GM12878 (cell line): ENCODE measurements at regions not wholly inside any gene's neighbourhood (a gene's known extent, or its start where the extent isn't known, plus 50 kb on each side); places are given as distances from the start of the nearest gene placed in this dataset.

Experiments
- ATAC-seq: fragments of 200-7000 bp; cut with Tn5 transposase; 3 replicates; pipeline ENCODE4 v1.9.1; 2020; ENCODE audit warnings: mild to moderate bottlenecking, moderate library complexity
- BruUV-seq: library from RNA; stranded (reverse); fragments of 400-500 nt; replicated peaks from 2 replicates; lab custom pipeline; 2021; lab: Mats Ljungman, UMichigan
- CTCF ChIA-PET: fragments of 300-600 bp; sonication (Branson Sonifier 250); formaldehyde crosslinking; extraction: SDS; loops from one replicate; lab custom pipeline; 2021; ENCODE audit warnings: inconsistent platforms; lab: Yijun Ruan, JAX
- POLR2A ChIA-PET: fragments of 350-600 bp; formaldehyde crosslinking; extraction: SDS; loops from one replicate; lab custom pipeline; 2021; ENCODE audit warnings: inconsistent platforms; lab: Charles Lee
- RAD21 ChIA-PET: fragments of 300-600 bp; sonication (Branson Sonifier 250); formaldehyde crosslinking; loops from one replicate; lab custom pipeline; 2023; ENCODE audit warnings: antibody characterized with exemption; ENCODE audit not compliant: unreplicated experiment; lab: Charles Lee
- SMC1A ChIA-PET: fragments of 300-600 bp; sonication (Branson Sonifier 250); formaldehyde crosslinking; loops from one replicate; lab custom pipeline; 2023; ENCODE audit not compliant: unreplicated experiment, uncharacterized antibody; lab: Charles Lee
- DNase-seq: peaks from one replicate; pipeline ENCODE4 v3.0.0-alpha.2; 2011; ENCODE audit warnings: low read depth, low spot score
- FAIRE-seq: peaks from 3 replicates; lab custom pipeline; 2011; peaks lifted over from hg19 to GRCh38; lab: Jason Lieb, UNC
- H2AFZ ChIP-seq: 2 replicates; pipeline ENCODE4 v1.6.0; 2011; ENCODE audit warnings: low read depth, low read length, control low read depth; ENCODE audit not compliant: control insufficient read depth
- H3K27ac ChIP-seq: 2 replicates; pipeline ENCODE4 v1.5.1; 2011; ENCODE audit warnings: control low read depth; ENCODE audit not compliant: control insufficient read depth, insufficient read depth
- H3K27me3 ChIP-seq, 2 experiments: replicated peaks in 1 of 2; 2 replicates each; pipeline versions ENCODE4 v1.6.0 to v1.6.1; 2011; ENCODE audit warnings: low read length in 1 of 2; ENCODE audit not compliant: control insufficient read depth in 2 of 2, insufficient read depth in 2 of 2
- H3K36me3 ChIP-seq, 2 experiments: 2 replicates each; pipeline ENCODE4 v1.5.1; 2011; ENCODE audit warnings: low read length in 1 of 2; ENCODE audit not compliant: control insufficient read depth in 2 of 2, insufficient read depth in 2 of 2
- H3K4me1 ChIP-seq: 2 replicates; pipeline ENCODE4 v1.6.1; 2011; ENCODE audit warnings: mild to moderate bottlenecking, low read length, moderate library complexity, mixed read lengths; ENCODE audit not compliant: control insufficient read depth, insufficient read depth
- H3K4me2 ChIP-seq: 2 replicates; pipeline ENCODE4 v1.6.0; 2011; ENCODE audit warnings: control low read depth; ENCODE audit not compliant: control insufficient read depth, insufficient read depth
- H3K4me3 ChIP-seq: fragments of 200-600 bp; sonication (generic); 2 replicates; pipeline ENCODE4 v1.5.1; 2016
- H3K79me2 ChIP-seq: 2 replicates; pipeline ENCODE4 v1.6.0; 2011; ENCODE audit warnings: low read length; ENCODE audit not compliant: control insufficient read depth, insufficient read depth
- H3K9ac ChIP-seq: 2 replicates; pipeline ENCODE4 v1.8.0; 2011; ENCODE audit warnings: low read length, control low read depth, mixed read lengths; ENCODE audit not compliant: control insufficient read depth, insufficient read depth
- H3K9me3 ChIP-seq: replicated peaks from 3 replicates; pipeline ENCODE4 v1.5.1; 2011; ENCODE audit warnings: mild to moderate bottlenecking, low read length; ENCODE audit not compliant: control insufficient read depth, insufficient read depth
- H4K20me1 ChIP-seq: 2 replicates; pipeline ENCODE4 v1.6.0; 2011; ENCODE audit not compliant: control insufficient read depth, insufficient read depth
- CHD4 ChIP-seq: fragments of 200-600 bp; sonication (generic); IDR thresholded peaks from 2 replicates; pipeline ENCODE4 v1.6.1; 2016; ENCODE audit warnings: mild to moderate bottlenecking
- CREM ChIP-seq: IDR thresholded peaks from 2 replicates; pipeline ENCODE4 v1.6.1; 2014; ENCODE audit warnings: antibody characterized with exemption, low read depth
- NFXL1 ChIP-seq: fragments of 450-650 bp; IDR thresholded peaks from 2 replicates; pipeline ENCODE4 v1.6.1; 2017; ENCODE audit warnings: antibody characterized with exemption, mild to moderate bottlenecking, borderline replicate concordance
- POLR2AphosphoS5 ChIP-seq: IDR thresholded peaks from 2 replicates; pipeline ENCODE4 v1.6.1; 2011; ENCODE audit warnings: mild to moderate bottlenecking, low read length, inconsistent platforms
- POU2F2 ChIP-seq: IDR thresholded peaks from 3 replicates; pipeline ENCODE4 v1.6.1; 2011; ENCODE audit warnings: low read depth, mild to moderate bottlenecking, low read length, borderline replicate concordance
- RELB ChIP-seq: fragments of 450-650 bp; IDR thresholded peaks from 2 replicates; pipeline ENCODE4 v1.6.1; 2017; ENCODE audit warnings: low read depth, mild to moderate bottlenecking, moderate library complexity
- ZBTB40 ChIP-seq: fragments of 450-650 bp; IDR thresholded peaks from 2 replicates; pipeline ENCODE4 v1.6.1; 2016; ENCODE audit warnings: mild to moderate bottlenecking, moderate library complexity, borderline replicate concordance
- WGBS: methylation state at CpG from one replicate; pipeline ENCODE4 v1.1.6; 2016; ENCODE audit warnings: low lambda C conversion rate; ENCODE audit not compliant: insufficient replicate concordance, insufficient coverage; ENCODE audit errors: missing lambda C conversion rate; 5-methylcytosine and 5-hydroxymethylcytosine counted together
- in situ Hi-C: fragments of 300-500 bp; cut with MboI; formaldehyde crosslinking; loops from 9 replicates; pipeline ENCODE4 v1.14.3; 2018; ENCODE audit warnings: mixed read lengths
- intact Hi-C: fragments of 100-400 bp; cut with micrococcal nuclease; formaldehyde crosslinking; loops from one replicate; pipeline ENCODE4 v1.14.2; 2022; ENCODE audit not compliant: unreplicated experiment
- TF ChIP-seq, protein P1 (sequence below): IDR thresholded peaks from 2 replicates; pipeline ENCODE4 v1.6.1; 2012; ENCODE audit warnings: low read depth, low read length, improper control_type of control experiment
- TF ChIP-seq, protein P2 (sequence below): IDR thresholded peaks from 2 replicates; pipeline ENCODE4 v1.6.1; 2011; ENCODE audit warnings: low read depth, mild to moderate bottlenecking, low read length, moderate library complexity, borderline replicate concordance; ENCODE audit errors: extremely low read depth

GRCh38 chr19:29326351-29326750 lies 113.4 kb upstream of the UQCRFS1 start (continued):
- TF ChIP-seq CHD4 (no peak), POLR2AphosphoS5 (no peak), ZBTB40 (no peak), CREM (no peak)
- TF ChIP-seq, protein P1, sequence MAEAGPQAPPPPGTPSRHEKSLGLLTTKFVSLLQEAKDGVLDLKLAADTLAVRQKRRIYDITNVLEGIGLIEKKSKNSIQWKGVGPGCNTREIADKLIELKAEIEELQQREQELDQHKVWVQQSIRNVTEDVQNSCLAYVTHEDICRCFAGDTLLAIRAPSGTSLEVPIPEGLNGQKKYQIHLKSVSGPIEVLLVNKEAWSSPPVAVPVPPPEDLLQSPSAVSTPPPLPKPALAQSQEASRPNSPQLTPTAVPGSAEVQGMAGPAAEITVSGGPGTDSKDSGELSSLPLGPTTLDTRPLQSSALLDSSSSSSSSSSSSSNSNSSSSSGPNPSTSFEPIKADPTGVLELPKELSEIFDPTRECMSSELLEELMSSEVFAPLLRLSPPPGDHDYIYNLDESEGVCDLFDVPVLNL = no peak
- TF ChIP-seq, all 136 proteins: peak for 0

DNA sequence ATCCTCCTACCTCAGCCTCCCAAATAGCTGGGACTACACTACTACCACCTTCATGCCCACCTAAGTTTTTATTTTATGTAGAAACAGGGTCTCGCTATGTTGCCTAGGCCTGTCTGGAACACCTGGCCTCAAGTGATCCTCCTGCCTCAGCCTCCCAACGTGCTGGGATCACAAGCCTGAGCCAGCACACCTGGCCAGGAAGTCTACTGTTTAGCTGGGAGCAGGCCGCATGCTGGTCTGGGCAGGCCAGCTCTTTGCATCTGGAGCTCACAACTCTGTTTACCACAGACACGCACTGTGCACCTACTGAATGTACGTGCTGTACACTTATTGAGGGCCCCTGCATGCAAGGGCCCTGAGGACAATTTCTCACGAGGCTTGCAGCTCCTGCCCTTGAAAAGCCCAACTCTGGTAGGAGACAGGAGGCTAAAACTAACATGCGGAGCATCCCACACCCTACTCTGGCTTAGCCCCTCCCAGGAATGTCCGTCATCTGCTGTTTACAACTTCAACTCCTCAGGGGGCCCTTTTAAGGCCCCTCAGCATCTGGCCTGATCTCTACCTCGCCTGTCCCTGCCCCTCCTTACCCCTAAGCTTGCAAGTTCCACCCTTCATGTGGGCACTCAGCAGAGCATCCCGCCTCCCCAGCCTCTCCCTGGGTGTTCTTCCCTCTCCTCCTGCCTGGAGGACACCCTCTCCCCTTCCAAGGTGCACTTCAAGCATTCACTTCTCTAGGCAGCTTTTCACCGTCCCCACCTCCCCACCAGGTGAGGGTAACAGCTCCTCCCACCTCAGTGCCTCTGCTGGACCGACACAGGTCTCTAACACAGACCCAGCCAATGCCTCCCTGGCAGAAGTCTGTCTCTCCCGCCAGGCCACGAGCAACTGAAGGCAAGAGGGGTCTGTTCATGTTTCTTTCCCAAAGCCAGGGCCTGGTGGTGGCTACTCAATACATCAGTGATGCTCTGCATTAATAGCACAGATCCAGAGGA lies 114.2 kb upstream of the UQCRFS1 start:
- in situ Hi-C loops (no loop called here), intact Hi-C loops (no loop called here)
- FAIRE-seq (no peak), DNase-seq (no peak), ATAC-seq (no peak)
- POLR2A ChIA-PET = no interaction called here
- Histone ChIP-seq H3K27ac (no peak overlapping the region), H4K20me1 (no peaks in the 10 kb centered on the region), H3K4me2 (no peak overlapping the region), H3K79me2 (no peaks in the 10 kb centered on the region), H3K4me1 (no peaks in the 10 kb centered on the region), H3K9ac (no peak overlapping the region), H3K27me3 (no peaks in the 10 kb centered on the region), H3K4me3 (no peak overlapping the region), H3K9me3 (no peaks in the 10 kb centered on the region; the same call in 2 of the 3 replicates), H3K36me3 (no peaks in the 10 kb centered on the region), H2AFZ (no peak overlapping the region)
- BruUV-seq = no TSS peak
- RAD21 ChIA-PET = no interaction called here
- WGBS = 30% methylated on average over 14 of the region's 14 CpGs
- CTCF ChIA-PET = no interaction called here
- SMC1A ChIA-PET = no interaction called here
- TF ChIP-seq, protein P2, sequence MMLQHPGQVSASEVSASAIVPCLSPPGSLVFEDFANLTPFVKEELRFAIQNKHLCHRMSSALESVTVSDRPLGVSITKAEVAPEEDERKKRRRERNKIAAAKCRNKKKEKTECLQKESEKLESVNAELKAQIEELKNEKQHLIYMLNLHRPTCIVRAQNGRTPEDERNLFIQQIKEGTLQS = no peak
- TF ChIP-seq POU2F2 (no peak), RELB (no peak), NFXL1 (no peak)
